KG1 (cell line): ENCODE measurements at regions not wholly inside any gene's neighbourhood (a gene's known extent, or its start where the extent isn't known, plus 50 kb on each side); places are given as distances from the start of the nearest gene placed in this dataset.
A peak's percentile ranks its signal among the peaks of the same experiment; 100 is the strongest.

Source experiments
- DNase-seq: peaks from one replicate; lab custom pipeline; 2025; lab: John Stamatoyannopoulos, UW

DNA sequence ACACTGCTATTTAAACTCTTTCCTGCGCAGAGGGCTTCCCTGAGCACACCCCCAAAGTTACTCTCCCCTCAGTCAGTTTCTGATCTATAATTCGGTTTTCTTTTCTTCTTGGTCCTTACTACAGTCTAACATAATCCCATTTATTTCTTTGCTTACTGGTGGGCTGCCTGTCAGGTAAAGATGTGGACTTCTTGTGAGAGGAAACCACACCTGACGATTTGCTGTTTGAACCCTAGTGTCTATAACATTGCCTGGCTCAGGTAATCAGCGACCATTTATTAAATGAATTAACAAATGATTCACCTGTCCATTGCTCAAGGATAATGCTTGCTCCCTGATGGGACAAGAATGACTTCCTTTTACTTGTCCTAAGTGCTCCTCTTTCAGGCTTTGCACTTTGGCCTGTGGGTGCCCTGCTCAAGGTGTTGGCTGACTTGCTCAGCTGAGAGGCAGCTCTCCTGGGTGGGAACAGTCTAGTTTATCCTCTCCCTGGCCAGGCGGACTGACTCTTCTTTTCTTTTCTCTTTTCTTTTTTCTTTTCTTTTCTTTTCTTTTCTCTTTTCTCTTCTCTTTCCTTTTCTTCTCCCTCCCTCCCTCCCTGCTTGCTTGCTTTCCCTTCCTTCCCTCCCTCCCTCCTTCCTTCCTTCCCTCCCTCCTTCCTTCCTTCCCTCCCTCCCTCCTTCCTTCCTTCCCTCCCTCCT, 233.1 kb downstream of the BCAS1 start:
- DNase-seq: no peak

DNA sequence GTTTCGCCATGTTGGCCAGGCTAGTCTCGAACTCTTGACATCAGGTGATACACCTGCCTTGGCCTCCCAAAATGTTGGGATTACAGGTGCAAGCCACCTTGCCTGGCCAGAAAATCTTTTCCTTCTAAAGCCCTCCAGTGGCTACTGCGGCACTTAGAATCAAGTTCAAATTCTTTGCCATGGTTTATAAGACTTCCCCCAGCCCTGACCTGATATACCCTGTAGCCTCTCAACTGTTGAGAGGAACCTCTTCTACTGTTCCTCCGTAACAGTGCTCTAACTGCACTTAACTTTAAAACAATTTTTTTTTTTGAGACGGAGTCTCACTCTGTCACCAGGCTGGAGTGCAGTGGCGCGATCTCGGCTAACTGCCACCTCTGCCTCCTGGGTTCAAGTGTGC, 235.6 kb downstream of the BCAS1 start:
- no peak for DNase-seq

DNA sequence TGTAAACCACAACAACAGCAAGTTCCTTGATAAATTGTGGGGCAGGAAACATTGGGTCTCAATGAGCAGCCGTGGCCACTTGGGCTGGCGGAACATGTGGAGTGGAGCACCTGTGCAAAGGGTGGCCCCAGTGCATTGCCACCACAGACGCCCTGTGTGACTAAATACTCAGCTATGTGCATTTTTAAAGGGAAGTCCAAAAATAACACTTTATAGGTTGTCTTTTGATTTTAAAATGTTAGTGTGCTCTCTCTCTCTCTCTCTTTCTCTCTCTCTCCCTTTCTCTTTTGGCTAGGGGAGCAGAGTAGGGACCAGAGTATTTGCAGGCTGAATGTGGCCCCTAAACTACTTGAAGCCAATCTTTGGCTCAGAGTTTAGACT, 236.3 kb downstream of the BCAS1 start:
- no peak for DNase-seq

DNA sequence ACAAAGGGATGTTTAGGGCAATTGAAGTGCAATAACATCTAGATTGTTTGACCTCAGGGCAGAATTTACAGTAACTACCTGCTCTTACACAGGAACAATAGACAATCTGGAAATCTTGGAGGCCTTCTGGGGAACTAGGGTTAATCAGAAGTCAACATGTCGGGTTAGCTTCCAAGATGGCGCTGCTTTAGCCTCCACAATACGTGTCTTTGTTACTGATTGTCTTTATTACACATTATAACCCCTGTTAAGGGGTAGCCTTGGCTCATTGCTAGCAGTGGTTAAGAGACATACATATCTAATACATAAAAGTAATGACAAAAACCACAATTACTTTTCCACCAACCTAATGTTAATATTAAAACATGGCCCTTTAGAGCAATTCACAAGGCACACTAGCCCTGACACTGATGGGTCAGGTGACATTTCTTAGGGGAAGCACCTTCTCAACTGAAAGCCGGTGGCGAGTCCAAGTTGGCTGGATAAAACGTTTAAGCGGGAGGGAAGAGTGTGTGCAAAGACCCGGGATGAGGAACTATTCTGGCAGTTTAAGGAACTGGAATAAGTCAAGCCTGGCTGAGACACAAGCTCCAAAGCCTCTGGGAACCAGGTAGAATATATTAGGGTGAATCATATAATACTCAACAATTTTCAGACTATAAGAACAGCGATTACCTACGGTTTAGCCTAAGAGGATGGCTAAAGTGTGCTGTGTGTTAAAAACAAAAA, 236.9 kb downstream of the BCAS1 start:
- no peak for DNase-seq

DNA sequence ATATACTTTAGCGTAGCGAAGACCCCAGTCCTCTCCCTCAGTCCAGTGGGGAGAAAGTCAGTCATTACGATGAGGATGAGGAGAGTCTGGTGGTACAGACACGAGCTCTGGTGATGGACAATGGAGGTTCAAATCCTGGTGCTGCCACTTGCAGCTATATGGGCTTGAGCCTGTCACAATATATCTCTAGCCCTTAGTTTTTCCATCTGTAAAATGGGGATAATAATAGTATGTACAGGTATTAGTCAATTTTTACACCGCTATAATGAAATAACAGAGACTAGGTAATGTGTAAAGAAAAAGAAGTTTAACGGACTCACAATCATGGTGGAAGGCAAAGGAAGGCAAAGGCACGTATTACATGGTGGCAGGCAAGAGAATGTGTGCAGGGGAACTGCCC, 237.9 kb downstream of the BCAS1 start:
- DNase-seq: no peak

DNA sequence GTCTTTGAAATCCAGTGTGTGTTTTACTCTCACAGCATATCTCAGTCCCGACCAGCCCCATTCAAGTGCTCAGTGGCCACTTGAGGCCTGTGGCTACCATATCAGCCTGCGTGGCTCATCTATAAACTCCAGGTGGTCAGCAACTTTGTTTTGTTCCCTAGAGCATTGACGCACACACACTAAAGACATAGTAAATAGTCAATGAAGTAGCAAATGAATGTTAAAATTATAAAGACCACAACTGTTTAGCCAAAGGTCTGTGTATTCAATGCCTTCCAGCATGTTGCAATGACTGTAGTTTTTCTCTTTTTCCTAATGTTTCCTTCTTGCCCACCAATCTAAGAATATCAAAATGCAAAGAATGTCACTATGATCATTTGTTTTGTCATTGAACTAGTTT, 238.2 kb upstream of the ZNF217 start:
- DNase-seq: no peak

DNA sequence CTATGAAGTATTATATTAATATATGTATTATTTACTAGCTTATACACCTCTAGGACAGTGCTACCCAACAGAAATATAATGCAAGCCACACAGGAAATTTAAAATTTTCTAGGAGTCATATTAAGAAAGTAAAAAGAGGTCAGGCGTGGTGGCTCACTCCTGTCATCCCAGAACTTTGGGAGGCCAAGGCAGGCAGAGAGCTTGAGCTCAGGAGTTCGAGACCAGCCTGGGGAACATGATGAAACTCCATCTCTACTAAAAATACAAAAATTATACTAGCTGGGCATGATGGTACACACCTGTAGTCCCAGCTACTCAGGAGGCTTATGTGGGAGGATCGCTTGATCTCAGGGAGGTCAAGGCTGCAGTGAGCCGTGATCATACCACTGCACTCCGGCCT, 237.6 kb upstream of the ZNF217 start:
- DNase-seq: no peak

DNA sequence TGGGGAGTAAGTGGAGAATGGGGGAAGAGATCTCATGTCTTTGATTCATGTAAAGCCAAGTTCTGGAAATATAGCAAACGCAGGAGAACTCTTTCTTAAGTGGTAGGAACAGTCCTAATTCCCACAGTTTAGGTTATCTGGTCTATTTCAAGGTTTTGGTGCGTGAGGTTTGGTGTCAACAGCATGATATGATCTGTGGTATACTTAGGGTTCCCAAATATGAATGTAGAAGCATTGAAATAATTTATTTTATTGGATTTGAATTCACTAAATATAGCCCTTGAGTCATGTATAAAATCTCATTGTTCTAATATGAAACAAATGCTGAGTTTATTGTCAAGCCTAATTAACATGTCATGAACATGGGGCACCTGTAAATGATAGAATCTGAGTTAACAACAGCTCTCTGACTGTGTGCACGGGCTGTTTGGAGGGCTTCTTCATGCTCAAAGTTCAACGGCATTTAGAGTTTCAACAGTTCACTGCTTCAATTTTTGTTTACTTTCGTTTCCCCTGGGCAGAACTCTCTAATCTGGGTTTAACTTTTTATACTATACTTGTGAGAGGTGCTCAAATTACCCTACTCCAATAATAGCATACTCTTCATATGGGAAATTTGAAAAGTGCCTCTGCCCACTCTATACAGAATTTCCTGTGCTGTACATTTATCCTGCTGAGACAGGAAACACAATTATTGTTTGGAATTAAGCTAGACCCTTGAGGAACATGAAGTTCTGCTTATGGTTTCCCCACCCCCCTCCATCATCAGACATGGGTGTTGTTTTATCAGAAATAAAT, 236.3 kb upstream of the ZNF217 start:
- peak; percentile 82 for DNase-seq

DNA sequence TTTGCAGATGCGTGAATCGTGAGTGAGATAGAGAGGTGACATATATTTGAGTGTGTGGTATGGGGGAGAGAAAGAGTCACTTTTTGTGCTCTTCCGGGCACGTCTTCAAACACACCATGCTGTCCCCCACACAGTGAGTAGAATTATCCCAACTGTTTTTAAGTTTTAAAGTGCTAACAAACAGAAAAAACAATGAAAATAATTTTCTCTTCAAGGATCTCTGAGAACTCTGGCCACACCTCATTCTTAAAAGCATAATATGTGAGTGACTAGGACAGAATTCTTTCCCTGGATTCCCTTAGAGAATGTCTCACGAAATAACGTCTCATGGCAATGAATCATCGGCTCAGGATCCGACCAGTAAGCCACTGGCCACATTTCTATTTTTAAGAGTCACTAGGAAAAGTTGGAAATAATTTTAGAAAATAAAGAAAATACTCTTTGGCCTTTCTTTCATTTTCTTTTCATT, 235.7 kb upstream of the ZNF217 start:
- no peak for DNase-seq

DNA sequence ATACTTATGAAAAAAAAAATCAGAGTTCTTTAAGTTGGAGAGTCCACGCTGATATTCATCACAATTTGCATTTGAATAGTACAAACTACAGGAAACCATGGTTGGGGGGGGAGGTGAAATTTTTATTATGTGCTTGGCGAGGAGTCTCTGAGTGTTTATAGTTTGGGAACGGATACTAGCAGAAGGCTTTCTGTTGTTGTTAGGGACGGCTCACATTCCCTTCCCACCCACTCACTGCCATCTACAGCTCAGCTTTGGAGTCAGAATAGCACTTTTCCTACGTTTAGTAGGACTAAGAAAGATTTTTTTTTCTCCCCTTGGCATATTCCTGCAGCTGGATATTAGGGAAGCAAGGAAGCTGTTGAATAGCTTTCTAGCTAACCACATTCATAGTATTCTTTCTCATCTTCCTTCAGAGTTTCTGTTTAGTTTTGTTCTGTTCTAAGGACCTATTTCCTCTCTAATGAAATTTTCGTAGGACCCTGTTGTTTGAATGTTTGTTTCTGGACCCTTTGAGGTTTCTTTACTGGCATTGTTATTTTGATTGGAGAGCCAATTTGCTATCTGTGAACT, 235.1 kb upstream of the ZNF217 start:
- DNase-seq: peak; percentile 40

DNA sequence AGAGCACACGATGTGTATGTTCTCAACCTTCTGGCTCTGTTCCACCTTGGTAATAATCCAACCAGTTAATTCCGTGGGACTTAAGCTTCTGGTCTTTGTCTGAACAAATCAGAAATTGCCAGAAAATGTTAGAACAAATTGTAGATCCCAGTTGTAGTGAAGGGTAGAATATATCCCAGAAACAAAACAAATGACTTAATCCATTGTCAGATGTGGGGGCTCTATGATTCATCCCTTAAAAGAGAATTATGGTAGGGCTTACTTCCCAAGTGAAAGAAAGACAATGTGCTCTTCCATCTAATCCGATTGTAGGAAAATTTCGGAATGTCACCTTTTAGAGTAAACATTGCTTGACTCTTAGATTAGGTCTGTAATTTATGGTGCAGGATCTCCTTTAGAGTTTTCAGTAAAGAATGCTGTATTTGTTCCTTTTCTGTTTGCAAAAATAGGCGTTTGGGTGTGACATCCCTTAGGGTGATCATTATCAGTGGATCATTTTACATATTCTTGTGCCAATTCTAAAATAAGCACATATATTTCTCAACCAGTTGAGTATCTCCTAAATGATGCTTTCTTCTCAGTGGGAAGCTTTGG, 234.5 kb upstream of the ZNF217 start:
- DNase-seq: no peak

DNA sequence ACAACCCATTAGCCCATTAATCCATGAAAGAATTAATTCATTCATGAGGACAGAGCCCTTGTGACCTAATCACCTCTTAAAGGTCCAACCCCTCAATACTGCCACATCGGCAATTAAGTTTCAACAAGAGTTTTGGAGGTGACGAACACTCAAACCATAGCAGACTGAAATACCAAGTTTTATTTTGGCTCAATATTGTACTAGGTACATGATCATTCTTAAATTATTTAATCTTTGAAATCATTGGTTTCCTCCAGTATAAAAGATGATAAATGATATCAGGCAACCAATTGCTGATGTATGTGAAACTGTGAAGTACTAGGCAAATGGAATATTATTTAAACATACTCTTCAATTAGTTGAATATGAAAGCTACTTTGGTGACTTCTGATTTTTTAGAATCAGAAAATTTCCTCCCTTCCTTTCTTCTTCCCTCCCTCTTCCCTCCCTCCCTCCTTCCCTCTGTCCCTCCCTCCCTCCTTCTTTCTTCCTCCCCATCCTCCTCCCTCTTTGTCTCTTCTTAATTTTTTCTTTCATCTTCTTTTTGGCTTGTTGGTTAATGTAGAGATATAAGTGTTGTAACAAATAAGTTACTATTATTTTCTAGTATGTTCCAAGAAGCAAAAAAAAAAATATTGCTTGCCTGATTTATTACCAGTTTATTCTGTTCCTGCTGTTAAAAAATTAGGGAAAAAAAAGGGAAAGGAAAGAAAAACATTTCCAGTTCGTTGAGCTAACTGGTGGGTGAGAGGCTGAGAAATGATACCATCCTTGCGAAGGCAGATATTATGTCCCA, 233.9 kb upstream of the ZNF217 start:
- DNase-seq: no peak

DNA sequence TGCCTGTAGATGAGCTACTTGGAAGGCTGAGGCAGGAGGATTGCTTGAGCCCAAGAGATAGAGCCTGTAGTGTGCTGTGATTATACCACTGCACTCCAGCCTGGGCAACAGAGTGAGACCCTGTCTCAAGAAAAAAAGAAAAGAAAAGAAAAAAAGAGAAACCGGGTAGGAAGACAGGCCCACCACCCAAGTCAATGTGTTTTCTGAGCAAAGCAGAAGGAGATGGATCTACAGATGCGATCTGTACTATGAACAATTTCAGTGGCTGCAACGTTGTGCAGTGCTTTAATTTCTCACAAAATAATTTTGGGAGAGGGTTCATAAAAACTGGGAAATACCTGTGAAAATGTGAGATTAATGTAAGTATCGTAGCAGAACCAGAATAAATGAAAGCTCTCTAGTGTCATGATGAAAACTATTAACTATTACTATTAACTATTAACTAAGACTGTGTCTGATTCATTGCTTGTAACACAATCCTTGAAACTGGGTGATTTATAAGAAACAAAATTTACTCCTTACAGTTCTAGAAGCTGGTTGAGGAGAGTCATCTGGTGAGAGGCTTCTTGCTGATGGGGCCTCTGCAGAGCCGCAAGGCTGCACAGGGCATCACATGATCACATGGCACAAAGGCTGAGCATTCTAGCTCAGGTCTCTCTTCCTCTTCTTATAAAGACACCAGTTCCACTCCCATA, 233.1 kb upstream of the ZNF217 start:
- DNase-seq: no peak

DNA sequence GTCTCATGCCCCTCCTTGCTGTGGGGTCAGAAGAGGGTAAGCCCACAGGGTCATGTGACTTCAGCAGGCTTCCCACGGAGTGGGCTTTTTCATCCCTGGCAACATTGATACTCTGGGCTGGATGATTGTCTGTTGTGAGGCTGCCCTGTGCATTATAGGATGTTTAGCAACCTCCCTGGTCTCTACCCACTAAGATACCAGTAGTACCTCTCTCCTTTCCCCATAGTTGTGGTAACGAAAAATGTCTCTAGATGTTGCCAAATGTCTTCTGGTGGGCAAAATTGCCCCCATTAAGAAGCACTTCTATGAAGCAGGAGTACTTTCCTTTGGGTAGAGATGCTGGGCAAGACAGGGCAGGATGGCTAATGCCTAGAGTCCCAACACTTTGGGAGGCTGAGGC, 232.5 kb upstream of the ZNF217 start:
- DNase-seq: no peak

DNA sequence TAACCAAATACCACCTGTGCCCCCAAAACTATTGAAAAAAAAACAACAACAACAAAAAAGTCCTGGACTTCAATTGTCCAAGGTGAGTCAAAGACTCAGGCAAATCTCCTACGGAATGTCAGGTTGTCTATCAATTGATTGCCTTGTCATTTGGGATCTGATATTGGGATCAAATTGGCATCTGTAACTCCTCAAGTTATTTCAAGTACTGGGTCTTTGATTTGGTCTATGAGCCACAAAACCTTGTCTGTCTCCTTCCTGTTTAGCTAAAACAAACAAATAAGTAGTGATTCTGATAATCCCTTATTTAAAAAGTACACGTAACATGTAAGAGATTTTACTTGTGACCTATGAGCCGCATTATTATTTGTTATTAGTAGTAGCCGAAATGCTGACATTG, 231.6 kb upstream of the ZNF217 start:
- no peak for DNase-seq

DNA sequence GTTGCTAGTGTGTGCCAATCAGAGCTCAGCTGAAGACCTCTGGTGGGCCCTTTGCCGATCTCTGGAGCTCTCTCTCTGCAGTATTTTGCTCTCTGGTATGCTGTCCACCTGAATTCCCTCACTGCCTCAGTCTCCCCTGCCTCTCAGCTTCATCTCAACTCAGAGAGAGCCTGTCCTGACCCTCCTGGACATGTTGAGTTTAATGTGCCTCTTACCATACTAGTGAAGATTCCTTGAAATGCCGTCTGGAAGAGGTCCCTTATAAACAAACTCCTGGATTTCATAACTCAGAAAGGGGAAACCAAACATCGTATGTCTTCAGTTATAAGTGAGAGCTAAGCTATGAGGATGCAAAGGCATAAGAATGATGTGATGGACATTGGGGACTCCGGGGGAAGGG, 231.1 kb upstream of the ZNF217 start:
- DNase-seq: no peak

DNA sequence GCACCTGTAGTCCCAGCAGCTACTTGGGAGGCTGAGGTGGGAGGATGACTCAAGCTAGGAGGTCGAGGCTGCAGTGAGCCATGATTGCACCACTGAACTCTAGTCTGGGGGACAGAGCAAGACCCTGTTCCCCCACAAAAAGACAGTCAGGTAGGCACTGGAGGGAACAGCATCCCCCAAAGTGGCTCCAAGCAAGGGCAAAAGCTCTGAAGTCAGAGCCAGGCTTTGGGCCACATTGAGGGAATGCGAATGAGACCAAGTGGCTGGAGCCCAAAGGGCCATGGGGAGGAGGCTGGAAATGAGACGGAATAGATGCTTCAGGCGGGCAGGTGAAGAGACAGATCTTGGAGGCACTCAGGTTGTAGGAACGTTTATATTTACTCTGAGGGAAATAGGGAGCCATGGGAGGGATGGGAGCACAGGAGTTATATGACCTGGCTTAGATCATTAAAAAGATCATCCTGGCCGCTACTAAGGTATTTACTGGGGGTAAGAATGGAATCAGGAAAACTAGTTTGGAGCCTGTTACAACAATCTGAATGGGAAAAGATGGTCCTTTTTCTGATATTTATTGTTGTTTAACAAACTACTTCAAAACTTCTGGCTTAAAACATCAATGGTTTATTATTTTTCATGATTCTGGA, 229.6 kb upstream of the ZNF217 start:
- no peak for DNase-seq

DNA sequence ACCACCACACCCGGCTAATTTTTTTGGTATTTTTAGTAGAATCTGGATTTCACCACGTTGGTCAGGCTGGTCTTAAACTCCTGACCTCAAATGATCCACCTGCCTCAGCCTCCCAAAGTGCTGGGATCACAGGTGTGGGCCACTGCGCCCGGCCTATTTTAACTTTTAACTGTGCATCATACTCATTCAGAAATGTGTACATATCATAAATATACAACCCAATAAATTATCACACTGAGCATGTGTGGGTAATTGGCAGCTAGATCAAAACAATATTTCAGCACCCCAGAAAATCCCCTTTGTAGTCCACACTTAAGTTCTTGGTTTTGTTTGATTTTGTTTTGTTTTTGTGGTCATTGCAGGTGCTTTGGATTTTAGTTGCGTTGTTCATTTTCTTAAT, 228.9 kb upstream of the ZNF217 start:
- no peak for DNase-seq

DNA sequence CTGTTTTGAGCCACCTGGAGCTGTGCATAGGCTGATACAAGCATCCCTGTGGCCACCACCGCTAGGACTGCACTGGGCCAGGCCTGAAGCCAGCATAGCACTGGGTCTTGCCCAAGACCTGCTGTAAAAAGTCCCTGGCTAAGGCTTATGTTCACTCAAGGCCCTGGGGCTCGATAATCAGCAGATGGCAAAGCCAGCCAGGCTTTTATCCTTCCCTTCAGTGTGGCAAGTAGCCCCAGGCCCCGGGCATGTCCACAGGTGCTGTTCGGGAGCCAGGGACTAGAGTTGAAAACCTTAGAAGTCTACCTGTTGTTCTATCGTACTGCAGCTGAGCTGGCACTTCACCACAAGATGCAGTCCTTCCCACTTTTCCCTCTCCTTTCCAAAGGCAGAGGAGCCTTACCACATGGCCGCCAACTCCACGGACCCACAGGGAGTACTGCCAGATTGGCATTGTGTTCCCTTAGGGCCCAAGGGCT, 226.4 kb upstream of the ZNF217 start:
- DNase-seq: no peak
